GM23248 (cell line): ENCODE measurements at regions not wholly inside any gene's neighbourhood (a gene's known extent, or its start where the extent isn't known, plus 50 kb on each side); places are given as distances from the start of the nearest gene placed in this dataset.

Source experiments
- EZH2 ChIP-seq: fragments of 200-600 bp; sonication (generic); IDR thresholded peaks from 2 replicates; pipeline ENCODE4 v1.6.1; 2018; ENCODE audit warnings: antibody characterized with exemption, mild to moderate bottlenecking; ENCODE audit not compliant: insufficient read depth, poor library complexity, severe bottlenecking
- EZH2phosphoT487 ChIP-seq: fragments of 200-600 bp; sonication (generic); IDR thresholded peaks from 2 replicates; pipeline ENCODE4 v1.6.1; 2018; ENCODE audit warnings: antibody characterized with exemption, moderate library complexity, mild to moderate bottlenecking, low read depth; ENCODE audit not compliant: insufficient read depth

DNA sequence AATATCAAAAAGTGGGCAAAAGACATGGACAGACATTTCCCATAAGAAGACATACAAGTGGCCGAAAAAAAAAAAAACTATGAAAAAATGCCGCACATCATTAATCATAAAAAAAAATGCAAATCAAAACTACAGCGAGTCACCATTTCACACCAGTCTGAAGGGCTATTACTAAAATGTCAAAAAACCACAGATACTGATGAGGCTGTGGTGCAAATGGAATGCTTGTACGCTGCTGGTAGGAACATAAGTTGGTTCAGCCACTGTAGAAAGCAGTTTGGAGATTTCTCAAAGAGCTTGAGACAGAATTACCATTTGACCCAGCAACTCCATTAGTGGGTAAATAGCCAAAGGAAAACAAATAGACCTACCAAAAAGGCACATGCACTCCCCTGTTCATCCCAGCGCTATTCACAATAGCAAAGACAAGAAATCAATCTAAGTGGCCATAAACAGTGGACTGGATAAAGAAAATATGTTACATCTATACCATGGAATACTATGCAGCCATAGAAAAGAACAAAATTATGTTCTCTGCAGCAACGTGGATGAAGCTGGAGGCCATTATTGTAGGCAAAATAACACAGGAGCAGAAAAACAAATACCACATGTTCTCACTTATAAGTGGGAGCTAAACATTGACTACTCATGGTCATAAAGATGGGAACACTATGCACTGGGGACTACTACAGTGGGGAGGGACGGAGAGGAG lies 110.6 kb upstream of the BOD1 start:
- TF ChIP-seq EZH2 = no peak
- TF ChIP-seq EZH2phosphoT487 = no peak
